WTC11 (cell line): ENCODE measurements at regions not wholly inside any gene's neighbourhood (a gene's known extent, or its start where the extent isn't known, plus 50 kb on each side); places are given as distances from the start of the nearest gene placed in this dataset.

Experiments used
- CREB1 ChIP-seq: sonication (generic); formaldehyde crosslinking; IDR thresholded peaks from 2 replicates; pipeline ENCODE4 v1.8.0; 2023; ENCODE audit warnings: mild to moderate bottlenecking, missing genetic modification reagents
- CREM ChIP-seq: sonication (generic); formaldehyde crosslinking; IDR thresholded peaks from 2 replicates; pipeline ENCODE4 v1.8.1; 2022; ENCODE audit warnings: mild to moderate bottlenecking, missing genetic modification reagents, moderate library complexity
- CTCF ChIP-seq: fragments of 200-600 bp; IDR thresholded peaks from 2 replicates; pipeline ENCODE4 v1.8.0; 2022; ENCODE audit warnings: antibody characterized with exemption
- E2F1 ChIP-seq: sonication (generic); formaldehyde crosslinking; IDR thresholded peaks from 2 replicates; pipeline ENCODE4 v1.8.0; 2022; ENCODE audit warnings: mild to moderate bottlenecking, missing genetic modification reagents
- E2F4 ChIP-seq: sonication (generic); formaldehyde crosslinking; IDR thresholded peaks from 2 replicates; pipeline ENCODE4 v1.8.1; 2022; ENCODE audit warnings: low read depth, mild to moderate bottlenecking, moderate library complexity, missing genetic modification reagents, borderline replicate concordance
- FOXJ3 ChIP-seq: sonication (generic); formaldehyde crosslinking; IDR thresholded peaks from 2 replicates; pipeline ENCODE4 v1.9.0; 2021; ENCODE audit warnings: missing genetic modification reagents, mild to moderate bottlenecking, borderline replicate concordance
- MAX ChIP-seq: sonication (generic); formaldehyde crosslinking; IDR thresholded peaks from 2 replicates; pipeline ENCODE4 v1.8.0; 2022; ENCODE audit warnings: mild to moderate bottlenecking, missing genetic modification reagents
- PRRX2 ChIP-seq: fragments of 250-450 bp; sonication (Bioruptor Pico); IDR thresholded peaks from 2 replicates; pipeline ENCODE4 v1.8.0; 2021; ENCODE audit warnings: mild to moderate bottlenecking
- SMAD3 ChIP-seq: sonication (generic); formaldehyde crosslinking; IDR thresholded peaks from 2 replicates; pipeline ENCODE4 v1.8.0; 2022; ENCODE audit warnings: missing genetic modification reagents, mild to moderate bottlenecking, borderline replicate concordance
- SP1 ChIP-seq: sonication (generic); formaldehyde crosslinking; conservative IDR thresholded peaks from 2 replicates; pipeline ENCODE4 v1.8.1; 2022; ENCODE audit warnings: missing genetic modification reagents
- ZNF263 ChIP-seq: sonication (generic); formaldehyde crosslinking; IDR thresholded peaks from 2 replicates; pipeline ENCODE4 v1.8.1; 2022; ENCODE audit warnings: low read depth, mild to moderate bottlenecking, moderate library complexity, missing genetic modification reagents
- ZNF281 ChIP-seq: sonication (generic); formaldehyde crosslinking; IDR thresholded peaks from 2 replicates; pipeline ENCODE4 v1.8.0; 2023; ENCODE audit warnings: mild to moderate bottlenecking, missing genetic modification reagents
- ZSCAN18 ChIP-seq: fragments of 250-450 bp; sonication (Bioruptor Pico); IDR thresholded peaks from 2 replicates; pipeline ENCODE4 v2.1.2; 2022; ENCODE audit warnings: mild to moderate bottlenecking, moderate library complexity

- TF ChIP-seq ZNF263 (no peak), CTCF (no peak), ZNF281 (CRISPR knock-in tag) (no peak), PRRX2 (CRISPR knock-in tag) (no peak), E2F4 (CRISPR knock-in tag) (no peak), ZSCAN18 (CRISPR knock-in tag) (no peak), E2F1 (CRISPR knock-in tag) (no peak), MAX (CRISPR knock-in tag) (no peak), CREB1 (no peak), SP1 (CRISPR knock-in tag) (no peak), CREM (no peak), FOXJ3 (CRISPR knock-in tag) (no peak), SMAD3 (CRISPR knock-in tag) (no peak)
These were observed 319.1 kb downstream of the BRD1 start for GRCh38 chr22:49508561-49508960.
